Adipocyte (in vitro differentiated cells): ENCODE measurements at regions not wholly inside any gene's neighbourhood (a gene's known extent, or its start where the extent isn't known, plus 50 kb on each side); places are given as distances from the start of the nearest gene placed in this dataset.
"Not testable (repeated sequence)": the region's sequence is repeated elsewhere in the genome, so short reads cannot be mapped to it uniquely, and the experiment has no call there.

Source experiments
- DNase-seq: peaks from one replicate; pipeline ENCODE4 v3.0.0-alpha.2; 2015; ENCODE audit warnings: low read depth
- H3K27me3 ChIP-seq: replicated peaks from 2 replicates; pipeline ENCODE4 v1.7.0; 2013; ENCODE audit warnings: mild to moderate bottlenecking, low read length, moderate library complexity; ENCODE audit not compliant: control insufficient read depth, insufficient read depth
- H3K36me3 ChIP-seq: 2 replicates; pipeline ENCODE4 v1.7.0; 2013; ENCODE audit warnings: low read length, mild to moderate bottlenecking, moderate library complexity; ENCODE audit not compliant: control insufficient read depth, insufficient read depth, severe bottlenecking
- H3K4me1 ChIP-seq: 2 replicates; pipeline ENCODE4 v1.7.0; 2013; ENCODE audit warnings: mild to moderate bottlenecking, low read length, moderate library complexity; ENCODE audit not compliant: control insufficient read depth, insufficient read depth
- H3K4me3 ChIP-seq: 2 replicates; pipeline ENCODE4 v1.7.0; 2013; ENCODE audit warnings: mild to moderate bottlenecking, low read length, moderate library complexity
- H3K9ac ChIP-seq: 2 replicates; pipeline ENCODE4 v1.7.0; 2013; ENCODE audit warnings: mild to moderate bottlenecking, low read length, moderate library complexity
- H3K9me3 ChIP-seq: 2 replicates; pipeline ENCODE4 v1.7.0; 2013; ENCODE audit warnings: mild to moderate bottlenecking, low read length, moderate library complexity; ENCODE audit not compliant: control insufficient read depth

- Histone ChIP-seq H3K4me3 (no peak overlapping the region), H3K27me3 (no peaks in the 10 kb centered on the region), H3K4me1 (peaks cover 3% of the 10 kb centered on the region), H3K36me3 (no peaks in the 10 kb centered on the region), H3K9me3 (no peaks in the 10 kb centered on the region), H3K9ac (no peak overlapping the region)
- peak; percentile 39 for DNase-seq
Measured at GRCh38 chr14:86788224-86788623, 1204.8 kb downstream of the GALC start.

GRCh38 chr14:86787717-86788116, 1205.3 kb downstream of the GALC start:
- Histone ChIP-seq H3K4me1 (peaks cover 3% of the 10 kb centered on the region), H3K36me3 (no peaks in the 10 kb centered on the region), H3K27me3 (no peaks in the 10 kb centered on the region), H3K4me3 (no peak overlapping the region), H3K9ac (no peak overlapping the region), H3K9me3 (no peaks in the 10 kb centered on the region)
- peak; percentile 80 for DNase-seq

GRCh38 chr14:86782092-86782580, 1210.8 kb downstream of the GALC start:
- H3K9ac ChIP-seq: no peak overlapping the region
- peaks cover 13% of the 10 kb centered on the region for H3K4me1 ChIP-seq
- no peaks in the 10 kb centered on the region for H3K36me3 ChIP-seq
- no peaks in the 10 kb centered on the region for H3K9me3 ChIP-seq
- DNase-seq: peak; percentile 50
- H3K27me3 ChIP-seq: no peaks in the 10 kb centered on the region
- no peak overlapping the region for H3K4me3 ChIP-seq

GRCh38 chr14:86780876-86781510, 1212.0 kb downstream of the GALC start:
- Histone ChIP-seq H3K36me3 (no peaks in the 10 kb centered on the region), H3K4me1 (peaks cover 14% of the 10 kb centered on the region), H3K4me3 (no peak overlapping the region), H3K9me3 (no peaks in the 10 kb centered on the region), H3K9ac (no peak overlapping the region), H3K27me3 (no peaks in the 10 kb centered on the region)
- DNase-seq: peak; percentile 27

- Histone ChIP-seq H3K4me3 (no peak overlapping the region), H3K9ac (no peak overlapping the region), H3K9me3 (no peaks in the 10 kb centered on the region), H3K36me3 (no peaks in the 10 kb centered on the region), H3K4me1 (peaks cover 14% of the 10 kb centered on the region), H3K27me3 (no peaks in the 10 kb centered on the region)
- DNase-seq: no peak
Measured at GRCh38 chr14:86780461-86780860, 1212.5 kb downstream of the GALC start.

GRCh38 chr14:86779416-86779815, 1213.6 kb downstream of the GALC start:
- Histone ChIP-seq H3K9ac (no peak overlapping the region), H3K4me1 (peaks cover 14% of the 10 kb centered on the region), H3K36me3 (no peaks in the 10 kb centered on the region), H3K9me3 (no peaks in the 10 kb centered on the region), H3K4me3 (no peak overlapping the region), H3K27me3 (no peaks in the 10 kb centered on the region)
- DNase-seq: no peak

- Histone ChIP-seq H3K27me3 (no peaks in the 10 kb centered on the region), H3K36me3 (no peaks in the 10 kb centered on the region), H3K4me1 (peaks cover 14% of the 10 kb centered on the region), H3K9me3 (no peaks in the 10 kb centered on the region), H3K9ac (no peak overlapping the region), H3K4me3 (no peak overlapping the region)
- DNase-seq: peak; percentile 85
Measured at GRCh38 chr14:86777963-86778602, 1214.9 kb downstream of the GALC start.

- not testable (repeated sequence) for H3K27me3 ChIP-seq, DNase-seq
Measured at GRCh38 chr14:86775896-86776295, 1217.1 kb downstream of the GALC start.

GRCh38 chr14:86774916-86775315, 1218.1 kb downstream of the GALC start:
- Histone ChIP-seq H3K36me3 (no peaks in the 10 kb centered on the region), H3K9me3 (peaks cover 3% of the 10 kb centered on the region), H3K9ac (no peak overlapping the region), H3K27me3 (no peaks in the 10 kb centered on the region), H3K4me1 (peaks cover 17% of the 10 kb centered on the region), H3K4me3 (no peak overlapping the region)
- DNase-seq: no peak

More at GRCh38 chr14:86775896-86776295, 1217.1 kb downstream of the GALC start:
- H3K36me3 ChIP-seq, H3K4me3 ChIP-seq, H3K9me3 ChIP-seq, H3K9ac ChIP-seq: not testable (repeated sequence)
- H3K4me1 ChIP-seq: peaks cover 14% of the 10 kb centered on the region

GRCh38 chr14:86772075-86772474, 1220.9 kb downstream of the GALC start:
- Histone ChIP-seq H3K4me1 (peaks cover 3% of the 10 kb centered on the region), H3K4me3 (no peak overlapping the region), H3K9me3 (peaks cover 3% of the 10 kb centered on the region), H3K9ac (no peak overlapping the region), H3K36me3 (no peaks in the 10 kb centered on the region), H3K27me3 (no peaks in the 10 kb centered on the region)
- DNase-seq: no peak

GRCh38 chr14:86770186-86770585, 1222.8 kb downstream of the GALC start:
- H3K4me1 ChIP-seq: peaks cover 12% of the 10 kb centered on the region
- H3K36me3 ChIP-seq: no peaks in the 10 kb centered on the region
- no peak overlapping the region for H3K9ac ChIP-seq
- H3K9me3 ChIP-seq: peaks cover 3% of the 10 kb centered on the region
- no peak overlapping the region for H3K4me3 ChIP-seq
- H3K27me3 ChIP-seq: no peaks in the 10 kb centered on the region
- DNase-seq: no peak
